WERI-Rb-1 (cell line): ENCODE measurements at regions not wholly inside any gene's neighbourhood (a gene's known extent, or its start where the extent isn't known, plus 50 kb on each side); places are given as distances from the start of the nearest gene placed in this dataset.

Source experiments
- DNase-seq: peaks from one replicate; pipeline ENCODE4 v3.0.0-alpha.2; 2020
- H3K27ac ChIP-seq: fragments of 250-450 bp; sonication (Bioruptor Pico); 2 replicates; pipeline ENCODE4 v1.5.1; 2020; ENCODE audit warnings: mild to moderate bottlenecking, moderate library complexity
- H3K27me3 ChIP-seq: fragments of 250-450 bp; sonication (Bioruptor Pico); 2 replicates; pipeline ENCODE4 v1.5.1; 2021; ENCODE audit warnings: mild to moderate bottlenecking, low read depth, moderate library complexity; ENCODE audit not compliant: insufficient read depth, severe bottlenecking
- H3K36me3 ChIP-seq: fragments of 250-450 bp; sonication (Bioruptor Pico); 2 replicates; pipeline ENCODE4 v1.5.1; 2020; ENCODE audit warnings: mild to moderate bottlenecking, moderate library complexity
- H3K4me3 ChIP-seq: 2 replicates; pipeline ENCODE4 v1.5.1; 2011; ENCODE audit warnings: low read depth, mild to moderate bottlenecking, control low read depth, low read length
- H3K9me3 ChIP-seq: fragments of 250-450 bp; sonication (Bioruptor Pico); 2 replicates; pipeline ENCODE4 v1.5.1; 2021; ENCODE audit warnings: mild to moderate bottlenecking, moderate library complexity; ENCODE audit not compliant: severe bottlenecking
- TF ChIP-seq, protein P1 (sequence below): IDR thresholded peaks from 2 replicates; pipeline ENCODE4 v1.5.1; 2011; ENCODE audit warnings: low read depth, mild to moderate bottlenecking, control low read depth, inconsistent platforms, low read length

DNA sequence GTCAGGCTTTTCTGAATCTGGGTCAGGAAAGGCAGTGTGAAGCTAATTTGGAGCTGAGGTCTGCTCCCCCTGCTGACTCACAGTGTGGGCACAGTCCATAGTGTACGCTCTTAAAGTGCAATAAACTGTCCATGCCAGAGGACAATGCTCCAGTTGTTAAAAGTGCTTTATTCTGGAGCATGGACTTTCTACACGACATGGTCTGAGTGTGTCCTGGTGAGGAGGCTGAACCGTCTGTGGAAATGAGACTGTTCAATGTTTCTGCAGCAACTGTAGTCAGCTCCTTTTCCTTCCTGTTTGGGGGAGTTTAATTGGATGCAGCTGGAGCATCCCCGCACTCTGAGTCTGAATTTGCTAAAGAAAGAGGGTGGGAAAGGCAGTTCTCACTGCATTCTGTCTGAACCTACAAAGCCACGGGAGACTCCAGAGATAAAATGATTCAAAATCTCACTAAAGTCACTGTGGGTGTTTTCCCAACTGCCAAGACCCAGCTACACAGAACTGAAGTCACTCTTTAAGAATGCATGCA lies 110.2 kb upstream of the TRIB2 start:
- Histone ChIP-seq H3K27ac (no peak overlapping the region), H3K4me3 (no peak overlapping the region), H3K9me3 (no peaks in the 10 kb centered on the region), H3K36me3 (no peaks in the 10 kb centered on the region), H3K27me3 (no peaks in the 10 kb centered on the region)
- TF ChIP-seq, protein P1, sequence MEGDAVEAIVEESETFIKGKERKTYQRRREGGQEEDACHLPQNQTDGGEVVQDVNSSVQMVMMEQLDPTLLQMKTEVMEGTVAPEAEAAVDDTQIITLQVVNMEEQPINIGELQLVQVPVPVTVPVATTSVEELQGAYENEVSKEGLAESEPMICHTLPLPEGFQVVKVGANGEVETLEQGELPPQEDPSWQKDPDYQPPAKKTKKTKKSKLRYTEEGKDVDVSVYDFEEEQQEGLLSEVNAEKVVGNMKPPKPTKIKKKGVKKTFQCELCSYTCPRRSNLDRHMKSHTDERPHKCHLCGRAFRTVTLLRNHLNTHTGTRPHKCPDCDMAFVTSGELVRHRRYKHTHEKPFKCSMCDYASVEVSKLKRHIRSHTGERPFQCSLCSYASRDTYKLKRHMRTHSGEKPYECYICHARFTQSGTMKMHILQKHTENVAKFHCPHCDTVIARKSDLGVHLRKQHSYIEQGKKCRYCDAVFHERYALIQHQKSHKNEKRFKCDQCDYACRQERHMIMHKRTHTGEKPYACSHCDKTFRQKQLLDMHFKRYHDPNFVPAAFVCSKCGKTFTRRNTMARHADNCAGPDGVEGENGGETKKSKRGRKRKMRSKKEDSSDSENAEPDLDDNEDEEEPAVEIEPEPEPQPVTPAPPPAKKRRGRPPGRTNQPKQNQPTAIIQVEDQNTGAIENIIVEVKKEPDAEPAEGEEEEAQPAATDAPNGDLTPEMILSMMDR, result peak; percentile 35; the same call in 1 of the 2 replicates
- no peak for DNase-seq

DNA sequence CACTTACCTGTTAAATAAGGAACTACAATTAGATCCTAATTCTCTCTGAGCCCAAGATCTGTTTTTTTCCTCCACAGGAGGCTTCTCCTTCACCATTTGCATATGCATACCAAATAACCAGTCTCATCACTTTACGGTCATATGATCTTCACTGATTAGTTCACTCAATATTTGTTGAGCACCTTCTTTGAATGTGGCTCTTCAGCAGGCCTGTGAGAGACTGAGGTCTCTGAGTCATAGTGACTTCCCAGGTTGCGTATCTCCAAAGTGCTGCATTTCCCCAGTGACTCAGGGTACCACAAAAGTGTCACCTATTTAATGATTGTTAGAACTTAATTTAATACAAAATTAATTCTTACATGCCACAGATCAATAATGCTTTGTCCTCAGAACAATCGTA lies 108.8 kb upstream of the TRIB2 start:
- no peaks in the 10 kb centered on the region for H3K36me3 ChIP-seq
- no peak overlapping the region for H3K4me3 ChIP-seq
- no peaks in the 10 kb centered on the region for H3K9me3 ChIP-seq
- no peak overlapping the region for H3K27ac ChIP-seq
- TF ChIP-seq, protein P1, result no peak
- DNase-seq, result no peak
- H3K27me3 ChIP-seq, result no peaks in the 10 kb centered on the region

DNA sequence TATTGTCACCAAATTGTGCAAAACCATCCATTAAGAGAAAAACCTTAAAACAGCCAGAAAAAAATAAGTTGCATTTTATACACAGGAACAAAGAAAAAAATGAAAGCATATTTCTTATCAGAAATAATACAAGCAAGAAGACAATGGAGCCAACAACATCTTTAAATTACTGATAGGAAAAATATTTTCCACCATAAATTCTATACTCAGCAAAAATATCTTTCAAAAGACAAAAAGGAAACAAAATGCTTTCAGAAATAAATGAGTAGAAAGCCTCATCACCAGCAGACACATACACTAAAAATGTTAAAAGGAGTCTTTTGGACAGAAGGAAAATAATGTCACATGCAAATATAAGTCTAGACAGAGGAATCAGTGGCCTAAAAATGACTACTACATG lies 106.4 kb upstream of the TRIB2 start:
- DNase-seq, result no peak
- TF ChIP-seq, protein P1, result no peak
- no peaks in the 10 kb centered on the region for H3K9me3 ChIP-seq
- H3K4me3 ChIP-seq, result no peak overlapping the region
- H3K27ac ChIP-seq, result no peak overlapping the region
- H3K36me3 ChIP-seq, result no peaks in the 10 kb centered on the region
- no peaks in the 10 kb centered on the region for H3K27me3 ChIP-seq

DNA sequence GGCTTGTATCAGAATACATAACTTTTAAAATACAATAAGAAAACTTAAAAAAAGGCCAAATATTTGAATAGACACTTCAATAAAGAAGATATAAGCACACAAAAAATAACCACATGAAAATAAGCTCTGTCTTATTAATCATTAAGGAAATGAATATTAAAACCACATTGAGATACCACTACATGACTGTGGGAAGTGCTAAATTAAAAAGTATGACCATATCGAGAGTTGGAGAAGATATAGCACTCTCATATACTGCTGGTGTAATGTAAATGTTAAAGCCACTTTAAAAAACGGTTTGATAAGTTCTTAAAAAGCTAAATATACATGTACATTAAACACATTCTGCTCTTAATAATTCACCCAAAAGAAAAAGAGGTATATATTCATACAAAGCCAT lies 104.6 kb upstream of the TRIB2 start:
- no peaks in the 10 kb centered on the region for H3K36me3 ChIP-seq
- DNase-seq, result no peak
- no peaks in the 10 kb centered on the region for H3K27me3 ChIP-seq

DNA sequence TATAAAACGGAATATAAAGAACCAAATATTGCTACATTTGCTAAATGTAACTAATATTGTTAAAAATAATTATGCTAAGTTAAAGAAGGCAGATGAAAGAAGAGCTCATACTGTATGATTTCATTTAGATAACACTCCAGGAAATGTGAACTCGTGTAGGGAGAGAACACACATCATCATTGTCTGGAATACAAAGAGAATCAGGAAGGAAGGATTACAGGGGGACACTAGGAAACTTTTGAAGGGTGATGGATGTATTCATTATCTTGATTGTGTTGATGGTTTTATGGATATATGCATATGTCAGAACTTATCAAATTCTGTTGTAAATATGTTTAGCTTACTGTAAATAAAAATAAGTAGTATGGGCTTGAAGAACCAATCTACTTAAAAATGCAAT lies 104.1 kb upstream of the TRIB2 start:
- Histone ChIP-seq H3K4me3 (no peak overlapping the region), H3K27ac (no peak overlapping the region), H3K9me3 (no peaks in the 10 kb centered on the region), H3K36me3 (no peaks in the 10 kb centered on the region), H3K27me3 (no peaks in the 10 kb centered on the region)
- no peak for DNase-seq
- TF ChIP-seq, protein P1, result no peak

More for the DNA sequence above, 104.6 kb upstream of the TRIB2 start:
- Histone ChIP-seq H3K9me3 (no peaks in the 10 kb centered on the region), H3K27ac (no peak overlapping the region), H3K4me3 (no peak overlapping the region)
- TF ChIP-seq, protein P1, result no peak

DNA sequence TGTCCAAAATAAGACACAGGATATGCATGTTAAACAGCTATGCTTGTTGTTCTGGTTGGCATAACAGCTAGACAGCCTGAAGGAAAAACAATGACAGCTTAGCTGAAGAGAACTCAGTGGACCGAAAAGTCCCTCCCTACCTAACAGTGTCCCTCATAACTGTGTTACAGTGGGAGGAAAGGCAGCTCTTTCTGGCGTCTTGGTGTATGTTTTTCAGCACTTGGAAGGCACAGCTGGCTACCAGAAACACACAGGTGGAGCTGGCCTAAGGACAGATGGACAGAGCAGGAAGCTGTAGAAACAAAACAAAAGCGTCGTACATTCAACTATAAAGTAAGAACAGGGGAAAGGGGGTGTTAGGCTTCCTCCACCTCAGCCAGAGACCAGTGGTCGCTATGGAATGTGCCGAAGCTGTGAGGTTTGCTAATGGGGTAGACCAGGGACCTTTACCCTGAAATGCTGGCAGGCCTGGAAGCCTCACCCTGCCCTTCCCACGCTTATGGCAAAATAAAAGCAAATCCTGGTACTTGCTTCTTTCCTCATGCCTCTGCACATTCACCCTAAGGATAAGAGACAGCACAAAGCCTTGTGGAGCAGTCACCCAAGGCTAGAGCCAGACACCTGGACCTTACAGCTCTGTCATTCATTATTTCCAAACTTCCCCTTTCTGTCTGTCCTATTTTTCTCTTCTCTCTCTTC lies 103.5 kb upstream of the TRIB2 start:
- Histone ChIP-seq H3K4me3 (no peak overlapping the region), H3K36me3 (no peaks in the 10 kb centered on the region), H3K9me3 (no peaks in the 10 kb centered on the region), H3K27me3 (no peaks in the 10 kb centered on the region), H3K27ac (no peak overlapping the region)
- no peak for DNase-seq
- TF ChIP-seq, protein P1, result no peak
